ENCODE measurements at regions not wholly inside any gene's neighbourhood (a gene's known extent, or its start where the extent isn't known, plus 50 kb on each side); places are given as distances from the start of the nearest gene placed in this dataset.

- TF ChIP-seq CTCF (conservative IDR thresholded peaks at IDR 0.05 in 1 of 2, IDR thresholded peaks at IDR 0.05 in 1 of 2; ENCODE audit: low read depth in 1 of 2, low read length in 2 of 2) (no peak), EZH2 (IDR thresholded peaks at IDR 0.05; ENCODE audit: low read length, missing control alignments) (no peak)
These were observed 225.0 kb upstream of the SMIM21 start for GRCh38 chr18:75652528-75652927.

Measured in fibroblast of lung (primary cell).